RKO (cell line): ENCODE measurements at regions not wholly inside any gene's neighbourhood (a gene's known extent, or its start where the extent isn't known, plus 50 kb on each side); places are given as distances from the start of the nearest gene placed in this dataset.
"Not testable (repeated sequence)": the region's sequence is repeated elsewhere in the genome, so short reads cannot be mapped to it uniquely, and the experiment has no call there.

Source experiments
- DNase-seq: peaks from one replicate; pipeline ENCODE4 v3.0.0-alpha.2; 2016; ENCODE audit warnings: low spot score

GRCh38 chr15:53843869-53844569 lies 84.6 kb upstream of the WDR72 start:
- DNase-seq = no peak

DNA sequence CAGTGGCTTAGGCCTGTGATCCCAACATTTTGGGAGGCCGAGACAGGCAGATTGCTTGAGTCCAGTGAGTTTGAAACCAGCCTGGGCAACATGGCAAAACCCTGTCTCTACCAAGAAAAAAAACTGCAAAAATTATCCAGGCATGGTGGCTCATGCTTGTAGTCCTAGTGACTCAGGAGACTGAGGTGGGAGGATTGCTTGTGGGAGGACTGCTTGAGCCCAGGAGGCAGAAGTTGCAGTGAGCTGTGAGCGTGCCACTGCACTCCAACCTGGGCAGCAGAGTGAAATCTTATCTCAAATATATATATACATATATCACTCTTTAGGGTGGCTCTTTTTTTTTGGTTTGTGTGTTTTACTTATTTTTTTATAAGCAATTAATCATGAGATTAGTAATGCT lies 83.7 kb upstream of the WDR72 start:
- DNase-seq = no peak

DNA sequence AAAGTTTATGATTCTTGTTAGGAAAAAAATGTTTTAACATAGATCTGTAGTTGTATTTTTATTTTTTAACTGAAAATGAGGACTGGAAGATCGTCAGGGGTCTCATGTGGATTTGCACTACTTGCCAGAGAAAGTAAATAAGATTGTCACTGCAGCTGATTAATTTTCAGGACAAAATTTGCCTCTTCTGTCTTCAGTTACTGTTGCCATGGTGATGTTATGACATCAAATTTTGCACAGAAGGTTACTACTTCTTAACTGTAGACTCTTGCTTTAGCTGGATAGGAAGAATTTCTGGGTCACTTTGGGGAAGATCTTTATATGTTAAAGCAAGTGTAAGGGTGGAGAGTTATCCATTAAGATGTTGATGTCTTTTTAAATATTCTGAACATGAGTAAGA lies 82.2 kb upstream of the WDR72 start:
- no peak for DNase-seq

DNA sequence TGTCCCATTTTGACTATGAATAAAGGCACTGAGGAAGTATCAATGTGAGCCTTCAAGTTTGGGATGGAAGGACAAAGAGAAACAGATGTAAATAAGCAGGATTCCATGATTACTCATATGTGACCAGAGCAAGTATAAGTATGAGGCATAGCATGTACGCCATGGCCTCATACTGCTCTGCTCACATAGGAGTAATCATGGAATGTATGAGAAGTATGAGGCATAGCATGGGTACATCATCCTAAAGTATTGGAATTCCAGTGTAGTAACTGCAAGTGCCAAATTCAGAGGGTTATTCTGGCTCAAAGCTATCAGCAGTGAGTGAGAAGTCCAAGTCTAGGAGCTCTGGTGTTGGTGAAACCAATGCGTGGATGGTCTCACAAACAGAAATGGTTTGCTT lies 81.2 kb upstream of the WDR72 start:
- peak; percentile 14 for DNase-seq

DNA sequence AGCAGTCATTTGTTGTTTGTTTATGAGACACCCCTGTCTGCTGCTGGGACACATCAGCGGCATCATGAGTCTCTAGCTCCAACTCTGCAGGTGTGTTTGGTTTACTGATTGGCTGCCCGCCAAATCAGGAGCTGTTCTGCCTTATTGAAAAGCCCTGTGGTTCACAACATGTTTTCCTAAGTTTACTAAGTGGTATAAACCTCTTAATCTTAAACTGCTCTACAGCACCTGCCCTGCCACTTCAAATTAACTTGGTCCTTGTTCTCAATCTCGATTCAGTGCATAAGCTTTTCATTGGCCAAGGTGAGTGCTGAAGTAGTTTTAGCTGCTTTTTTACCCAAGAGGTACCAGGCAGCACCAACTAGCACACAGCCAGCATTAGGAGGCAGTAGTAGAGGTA lies 77.8 kb upstream of the WDR72 start:
- DNase-seq = peak; percentile 1

DNA sequence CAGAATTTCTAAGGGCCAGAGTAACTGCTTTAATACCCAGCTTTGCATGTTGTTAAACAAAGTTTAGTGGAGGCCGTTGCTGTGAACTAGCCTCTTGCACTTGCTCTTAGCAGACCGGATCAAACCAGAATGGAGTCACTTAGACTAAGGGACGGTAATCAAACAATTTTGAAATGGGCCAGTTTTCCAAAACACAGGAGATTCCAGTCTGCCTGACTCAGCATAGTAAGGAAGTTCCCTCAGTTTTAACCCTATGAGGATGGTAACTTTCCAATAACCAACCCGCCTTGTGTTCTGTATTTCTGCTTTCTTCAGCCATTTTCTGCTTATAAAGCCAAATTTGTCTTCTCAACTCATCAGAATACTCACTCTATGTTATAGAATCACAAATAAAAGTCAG lies 77.2 kb upstream of the WDR72 start:
- no peak for DNase-seq

DNA sequence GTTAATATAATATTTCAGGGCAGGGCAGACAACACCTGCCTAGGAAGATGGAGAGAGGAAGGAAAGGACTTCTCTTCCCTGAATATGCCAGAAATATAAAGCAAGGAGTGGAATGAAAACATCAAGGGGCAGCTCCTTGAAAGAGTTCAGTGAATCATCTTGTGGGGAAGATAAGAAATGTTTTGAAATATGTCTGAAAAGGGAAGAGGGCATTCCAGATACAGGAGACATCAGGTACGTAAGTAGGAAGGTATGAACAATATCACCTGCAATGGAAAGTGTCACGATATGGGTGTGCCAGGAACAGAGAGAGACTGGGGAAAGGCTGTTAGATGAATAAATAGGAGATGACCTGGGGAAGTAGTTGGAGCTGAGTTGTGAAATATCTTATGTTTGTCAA lies 75.8 kb upstream of the WDR72 start:
- no peak for DNase-seq

- no peak for DNase-seq
Measured at GRCh38 chr15:53834214-53834613, 74.8 kb upstream of the WDR72 start.

- no peak for DNase-seq
Measured at GRCh38 chr15:53833134-53833624, 73.7 kb upstream of the WDR72 start.

- no peak for DNase-seq
Measured at GRCh38 chr15:53831907-53832770, 72.7 kb upstream of the WDR72 start.

DNA sequence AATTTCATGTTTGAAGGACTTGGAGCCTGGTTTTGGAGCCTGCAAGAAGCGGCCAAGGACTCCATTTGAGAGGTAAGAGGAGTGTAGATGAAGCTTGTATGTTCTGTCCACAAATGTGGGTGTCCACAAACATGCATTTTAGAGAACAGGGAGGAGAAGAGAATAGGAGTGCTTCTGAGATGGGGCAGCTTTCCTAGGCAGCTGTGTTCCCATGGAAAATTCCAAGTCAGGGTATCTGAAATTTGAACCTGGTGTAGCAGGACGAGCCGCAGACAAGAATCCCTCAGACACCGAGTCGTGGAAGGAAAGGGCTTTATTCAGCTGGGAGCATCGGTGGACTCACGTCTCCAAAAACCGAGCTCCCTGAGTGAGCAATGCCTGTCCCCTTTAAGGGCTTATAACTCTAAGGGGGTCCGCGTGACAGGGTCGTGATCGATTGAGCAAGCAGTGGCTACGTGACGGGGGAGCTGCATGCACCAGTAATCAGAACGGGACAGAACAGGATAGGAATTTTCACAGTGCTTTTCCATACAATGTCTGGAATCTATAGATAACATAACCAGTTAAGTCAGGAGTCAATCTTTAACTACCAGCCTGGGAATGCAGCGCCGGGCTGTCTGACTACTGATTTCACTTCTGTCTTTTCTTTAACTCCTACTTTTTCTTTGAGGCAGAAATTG lies 71.4 kb upstream of the WDR72 start:
- no peak for DNase-seq

DNA sequence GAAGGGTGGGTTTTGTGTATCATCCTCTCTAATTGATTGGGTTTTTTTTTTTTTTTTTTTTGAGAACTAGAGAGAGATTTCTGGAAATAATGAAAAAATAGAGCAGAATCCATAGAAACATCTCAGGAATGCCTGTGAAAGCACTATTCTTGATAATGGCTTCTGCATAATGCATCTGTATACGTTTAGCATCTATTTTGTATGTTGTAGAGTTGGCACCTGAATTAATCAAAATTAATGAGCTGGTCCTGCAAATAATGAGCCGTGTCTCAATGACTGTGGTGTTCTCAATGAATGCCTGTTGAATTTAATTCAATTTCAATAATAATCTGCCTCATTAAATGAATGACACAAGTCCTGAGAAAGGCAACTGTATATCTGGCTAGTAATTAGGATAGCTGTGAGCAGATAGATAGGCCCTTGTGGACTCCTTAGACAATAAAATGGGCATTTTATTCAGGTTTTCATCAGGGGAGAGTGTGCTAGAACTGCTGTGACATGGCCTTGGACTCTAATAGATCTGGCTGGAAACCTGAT lies 70.5 kb upstream of the WDR72 start:
- DNase-seq = no peak

GRCh38 chr15:53829471-53829870 lies 70.0 kb upstream of the WDR72 start:
- no peak for DNase-seq

DNA sequence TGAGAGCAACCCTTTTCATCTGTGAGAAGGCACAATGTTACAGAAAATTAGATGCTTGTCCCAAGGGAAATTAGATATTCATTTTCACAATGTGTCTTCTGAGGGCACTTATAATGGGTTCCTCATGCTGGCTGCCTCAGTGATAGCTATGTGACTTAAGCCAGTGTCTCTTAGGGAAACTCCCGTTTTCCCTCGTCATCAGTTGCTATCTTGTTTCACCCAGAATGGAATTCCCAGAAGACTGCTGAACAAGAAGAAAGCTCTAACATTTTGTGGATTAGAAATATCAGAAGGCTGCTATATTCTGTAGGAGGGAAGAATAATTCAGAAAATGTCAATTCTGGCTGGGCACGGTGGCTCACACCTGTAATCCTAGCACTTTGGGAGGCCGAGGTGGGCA lies 67.9 kb upstream of the WDR72 start:
- DNase-seq = no peak

DNA sequence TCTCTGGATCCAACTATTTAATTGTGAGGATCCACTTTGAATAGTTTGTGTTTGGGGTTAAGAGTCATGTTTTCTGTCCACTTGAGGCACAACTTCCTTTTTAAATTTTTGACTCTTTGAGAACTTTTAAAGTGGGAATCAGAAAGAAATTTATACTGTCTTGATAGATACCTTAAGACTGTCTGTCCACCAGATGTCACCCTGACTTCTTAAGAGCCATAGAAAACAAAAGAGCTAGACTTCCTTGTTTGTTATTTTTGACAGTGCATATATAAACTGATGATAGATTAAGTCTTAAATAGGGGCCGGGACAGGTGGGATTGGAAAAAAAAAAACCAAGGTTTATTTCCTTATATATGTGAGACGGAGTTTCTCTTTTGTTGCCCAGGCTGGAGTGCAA lies 52.1 kb upstream of the WDR72 start:
- peak; percentile 53 for DNase-seq

- DNase-seq = not testable (repeated sequence)
Measured at GRCh38 chr15:53810306-53810705, 50.8 kb upstream of the WDR72 start.
